ENCODE measurements at regions not wholly inside any gene's neighbourhood (a gene's known extent, or its start where the extent isn't known, plus 50 kb on each side); places are given as distances from the start of the nearest gene placed in this dataset.

GRCh38 chr4:187436251-187436650 is 559.3 kb upstream of the ZFP42 start:
- peak; percentile 2 for DNase-seq (ENCODE audit: low spot score)
- TF ChIP-seq, protein P1, sequence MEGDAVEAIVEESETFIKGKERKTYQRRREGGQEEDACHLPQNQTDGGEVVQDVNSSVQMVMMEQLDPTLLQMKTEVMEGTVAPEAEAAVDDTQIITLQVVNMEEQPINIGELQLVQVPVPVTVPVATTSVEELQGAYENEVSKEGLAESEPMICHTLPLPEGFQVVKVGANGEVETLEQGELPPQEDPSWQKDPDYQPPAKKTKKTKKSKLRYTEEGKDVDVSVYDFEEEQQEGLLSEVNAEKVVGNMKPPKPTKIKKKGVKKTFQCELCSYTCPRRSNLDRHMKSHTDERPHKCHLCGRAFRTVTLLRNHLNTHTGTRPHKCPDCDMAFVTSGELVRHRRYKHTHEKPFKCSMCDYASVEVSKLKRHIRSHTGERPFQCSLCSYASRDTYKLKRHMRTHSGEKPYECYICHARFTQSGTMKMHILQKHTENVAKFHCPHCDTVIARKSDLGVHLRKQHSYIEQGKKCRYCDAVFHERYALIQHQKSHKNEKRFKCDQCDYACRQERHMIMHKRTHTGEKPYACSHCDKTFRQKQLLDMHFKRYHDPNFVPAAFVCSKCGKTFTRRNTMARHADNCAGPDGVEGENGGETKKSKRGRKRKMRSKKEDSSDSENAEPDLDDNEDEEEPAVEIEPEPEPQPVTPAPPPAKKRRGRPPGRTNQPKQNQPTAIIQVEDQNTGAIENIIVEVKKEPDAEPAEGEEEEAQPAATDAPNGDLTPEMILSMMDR (conservative IDR thresholded peaks at IDR 0.05; ENCODE audit: low read depth, low read length) = no peak
- no peak for TF ChIP-seq EZH2 (IDR thresholded peaks at IDR 0.05; ENCODE audit: borderline replicate concordance, low read depth, low read length, poor library complexity, severe bottlenecking)
- Histone ChIP-seq H3K27ac (ENCODE audit: low read depth, low read length, poor library complexity, severe bottlenecking) (no peak overlapping the region), H3K9me3 (ENCODE audit: low read depth, low read length, poor library complexity, severe bottlenecking) (no peaks in the 10 kb centered on the region), H3K4me1 (ENCODE audit: insufficient read depth, low read length, poor library complexity, severe bottlenecking) (no peaks in the 10 kb centered on the region), H3K4me3 (ENCODE audit: low read depth, low read length, poor library complexity, severe bottlenecking) (no peak overlapping the region), H3K27me3 (replicated peaks; ENCODE audit: insufficient read depth, low read depth, low read length, poor library complexity) (peaks cover 9% of the 10 kb centered on the region), H3K36me3 (ENCODE audit: insufficient read depth, low read length, poor library complexity, severe bottlenecking) (no peaks in the 10 kb centered on the region)
- CTCF ChIA-PET = no interaction called here
- no TSS peak for BruUV-seq (replicated peaks)
- POLR2A ChIA-PET (ENCODE audit: low non-redundant PET) = no interaction called here
- intact Hi-C loops (cut with micrococcal nuclease; ENCODE audit: unreplicated experiment) = no loop called here

DNA sequence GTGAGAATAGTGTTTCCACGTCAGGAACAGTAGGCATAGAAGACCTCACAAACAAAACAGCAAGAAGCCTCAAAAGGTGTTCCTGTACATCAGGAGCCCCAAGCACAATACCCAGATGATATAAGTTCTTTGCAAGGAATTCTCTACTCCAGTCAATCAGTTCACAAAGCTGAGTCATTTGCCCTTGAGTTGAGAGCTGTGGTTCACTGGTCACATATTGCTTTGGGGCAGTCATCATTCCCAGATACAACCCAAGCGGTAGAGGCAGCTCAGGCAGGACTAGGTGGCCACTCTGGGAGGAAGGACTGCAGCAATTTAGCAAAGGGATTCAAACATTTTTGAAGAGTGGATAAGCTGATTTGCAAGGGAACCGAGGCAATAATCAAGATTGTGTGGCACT is 551.5 kb upstream of the ZFP42 start:
- POLR2A ChIA-PET (ENCODE audit: low non-redundant PET) = no interaction called here
- intact Hi-C loops (cut with micrococcal nuclease; ENCODE audit: unreplicated experiment) = no loop called here
- peaks cover 20% of the 10 kb centered on the region for H3K27me3 ChIP-seq (replicated peaks; ENCODE audit: insufficient read depth, low read depth, low read length, poor library complexity)
- no peak overlapping the region for H3K27ac ChIP-seq (ENCODE audit: low read depth, low read length, poor library complexity, severe bottlenecking)
- no peak overlapping the region for H3K4me3 ChIP-seq (ENCODE audit: low read depth, low read length, poor library complexity, severe bottlenecking)
- TF ChIP-seq, protein P1 (conservative IDR thresholded peaks at IDR 0.05; ENCODE audit: low read depth, low read length) = no peak
- no peak for TF ChIP-seq EZH2 (IDR thresholded peaks at IDR 0.05; ENCODE audit: borderline replicate concordance, low read depth, low read length, poor library complexity, severe bottlenecking)
- H3K36me3 ChIP-seq (ENCODE audit: insufficient read depth, low read length, poor library complexity, severe bottlenecking) = no peaks in the 10 kb centered on the region
- no TSS peak for BruUV-seq (replicated peaks)
- CTCF ChIA-PET = no interaction called here
- H3K9me3 ChIP-seq (ENCODE audit: low read depth, low read length, poor library complexity, severe bottlenecking) = no peaks in the 10 kb centered on the region
- DNase-seq (ENCODE audit: low spot score) = no peak
- no peaks in the 10 kb centered on the region for H3K4me1 ChIP-seq (ENCODE audit: insufficient read depth, low read length, poor library complexity, severe bottlenecking)

DNA sequence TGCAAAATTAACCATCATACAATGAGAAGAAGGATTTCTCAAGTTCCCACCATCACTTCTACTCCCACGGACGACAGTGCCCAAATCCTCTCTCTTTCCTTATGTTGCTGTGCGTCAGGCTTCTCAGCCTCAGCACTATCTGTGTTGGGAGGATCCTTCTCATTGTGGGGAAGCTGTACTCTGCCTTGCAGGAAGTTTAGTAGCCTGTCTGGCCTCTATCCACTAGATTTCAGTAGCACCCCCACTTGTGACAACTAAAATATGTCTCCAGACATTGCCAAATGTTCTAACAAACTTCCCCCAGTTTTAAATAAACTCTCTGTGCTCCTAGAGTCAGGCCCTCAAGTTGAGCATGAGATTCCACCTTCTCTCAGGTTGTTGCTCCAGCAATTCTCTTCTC is 545.9 kb upstream of the ZFP42 start:
- Histone ChIP-seq H3K9me3 (ENCODE audit: low read depth, low read length, poor library complexity, severe bottlenecking) (no peaks in the 10 kb centered on the region), H3K4me1 (ENCODE audit: insufficient read depth, low read length, poor library complexity, severe bottlenecking) (no peaks in the 10 kb centered on the region), H3K27me3 (replicated peaks; ENCODE audit: insufficient read depth, low read depth, low read length, poor library complexity) (peaks cover 50% of the 10 kb centered on the region), H3K4me3 (ENCODE audit: low read depth, low read length, poor library complexity, severe bottlenecking) (no peak overlapping the region), H3K36me3 (ENCODE audit: insufficient read depth, low read length, poor library complexity, severe bottlenecking) (no peaks in the 10 kb centered on the region), H3K27ac (ENCODE audit: low read depth, low read length, poor library complexity, severe bottlenecking) (no peak overlapping the region)
- ChIA-PET POLR2A (ENCODE audit: low non-redundant PET) (no interaction called here), CTCF (no interaction called here)
- no TSS peak for BruUV-seq (replicated peaks)
- DNase-seq (ENCODE audit: low spot score) = no peak
- intact Hi-C loops (cut with micrococcal nuclease; ENCODE audit: unreplicated experiment) = no loop called here
- TF ChIP-seq, protein P1 (conservative IDR thresholded peaks at IDR 0.05; ENCODE audit: low read depth, low read length) = no peak
- TF ChIP-seq EZH2 (IDR thresholded peaks at IDR 0.05; ENCODE audit: borderline replicate concordance, low read depth, low read length, poor library complexity, severe bottlenecking) = no peak

Data from A673 (cell line).